Tongue (tissue), 1 donor: ENCODE measurements at regions not wholly inside any gene's neighbourhood (a gene's known extent, or its start where the extent isn't known, plus 50 kb on each side); places are given as distances from the start of the nearest gene placed in this dataset.

ENCODE experiments used
- DNase-seq: peaks from one replicate; pipeline ENCODE4 v3.0.0-alpha.2; 2015

- peak; percentile 72 for DNase-seq
Measured at GRCh38 chr17:55668312-55668920, 54.2 kb downstream of the TMEM100 start.

DNA sequence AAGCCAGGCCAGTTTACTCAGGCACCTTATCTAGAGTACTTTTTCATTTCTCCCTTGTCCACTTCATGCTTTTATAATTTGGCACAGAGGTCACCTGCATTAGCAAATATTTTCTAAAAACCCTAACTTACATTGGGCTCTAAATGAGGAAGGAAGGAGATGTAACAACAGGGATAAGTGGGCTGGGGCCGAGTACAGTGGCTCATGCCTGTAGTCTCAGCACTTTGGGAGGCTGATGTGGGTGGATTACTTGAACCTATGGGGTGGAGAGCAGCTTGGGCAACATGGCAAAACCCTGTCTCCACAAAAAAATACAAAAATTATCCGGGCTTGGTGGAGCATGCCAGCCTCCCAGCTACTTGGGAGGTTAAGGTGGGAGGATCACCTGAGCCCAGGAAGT is 55.9 kb downstream of the TMEM100 start:
- no peak for DNase-seq

DNA sequence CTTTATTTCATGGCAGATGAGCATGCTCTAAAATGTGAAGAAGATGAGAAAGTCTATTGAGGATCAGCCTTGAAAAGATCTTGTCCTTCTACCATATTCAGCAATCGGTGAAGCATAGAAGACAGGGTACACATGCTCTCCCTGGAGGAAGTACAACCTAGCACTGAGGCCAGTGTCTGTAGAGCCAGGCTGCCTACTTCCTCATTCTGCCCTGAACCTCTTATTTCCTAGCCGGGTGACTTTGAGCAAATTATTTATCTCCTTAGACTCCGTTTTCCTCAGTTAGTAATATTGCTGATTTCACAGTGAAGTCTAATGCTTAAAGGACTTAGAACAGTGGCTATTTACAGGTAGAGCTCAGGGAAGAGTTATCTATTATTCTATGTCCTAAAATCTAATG is 58.4 kb downstream of the TMEM100 start:
- DNase-seq: no peak

GRCh38 chr17:55663400-55663799 is 59.3 kb downstream of the TMEM100 start:
- DNase-seq: no peak

DNA sequence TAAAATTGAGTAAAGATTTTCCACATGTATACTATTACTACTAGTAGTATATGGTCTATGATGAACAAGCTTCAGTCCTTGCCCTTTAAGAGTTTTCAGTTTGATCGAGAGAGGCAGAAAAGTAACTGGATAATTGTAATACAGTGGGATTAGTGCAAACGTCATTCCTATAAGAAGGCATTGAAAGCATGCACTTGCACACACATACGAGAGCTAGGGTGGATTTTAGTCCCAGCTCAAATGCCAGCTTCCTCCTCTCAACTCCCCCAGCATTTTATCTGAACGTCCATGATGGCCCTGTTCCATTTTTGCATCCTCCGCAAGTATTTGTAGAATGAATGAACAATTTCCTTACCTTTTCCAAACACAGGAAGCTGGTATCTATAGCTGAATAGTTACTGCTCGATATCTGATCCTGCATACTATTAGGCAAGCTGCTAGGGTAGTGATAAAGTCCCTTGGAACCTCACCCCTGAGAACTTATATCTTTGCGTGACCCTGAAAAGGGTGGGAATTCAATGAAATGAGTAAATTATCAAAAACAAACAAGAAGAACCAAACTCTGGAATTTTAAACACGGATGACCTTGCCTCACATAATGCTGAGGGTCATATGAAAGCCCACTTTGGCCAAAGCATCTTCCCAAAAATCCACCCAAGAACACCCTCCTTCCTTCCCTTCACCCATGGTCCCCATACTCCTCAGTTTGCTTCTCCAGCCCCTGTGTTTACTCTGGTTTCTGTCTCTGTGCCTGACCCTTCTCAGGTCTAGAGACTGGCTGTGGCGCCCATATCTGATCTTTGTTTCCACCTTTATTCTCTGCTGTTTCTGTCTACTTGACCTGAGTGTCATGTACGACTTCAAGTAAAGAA is 60.5 kb downstream of the TMEM100 start:
- no peak for DNase-seq

- no peak for DNase-seq
Measured at GRCh38 chr17:55661256-55661758, 61.4 kb downstream of the TMEM100 start.

DNA sequence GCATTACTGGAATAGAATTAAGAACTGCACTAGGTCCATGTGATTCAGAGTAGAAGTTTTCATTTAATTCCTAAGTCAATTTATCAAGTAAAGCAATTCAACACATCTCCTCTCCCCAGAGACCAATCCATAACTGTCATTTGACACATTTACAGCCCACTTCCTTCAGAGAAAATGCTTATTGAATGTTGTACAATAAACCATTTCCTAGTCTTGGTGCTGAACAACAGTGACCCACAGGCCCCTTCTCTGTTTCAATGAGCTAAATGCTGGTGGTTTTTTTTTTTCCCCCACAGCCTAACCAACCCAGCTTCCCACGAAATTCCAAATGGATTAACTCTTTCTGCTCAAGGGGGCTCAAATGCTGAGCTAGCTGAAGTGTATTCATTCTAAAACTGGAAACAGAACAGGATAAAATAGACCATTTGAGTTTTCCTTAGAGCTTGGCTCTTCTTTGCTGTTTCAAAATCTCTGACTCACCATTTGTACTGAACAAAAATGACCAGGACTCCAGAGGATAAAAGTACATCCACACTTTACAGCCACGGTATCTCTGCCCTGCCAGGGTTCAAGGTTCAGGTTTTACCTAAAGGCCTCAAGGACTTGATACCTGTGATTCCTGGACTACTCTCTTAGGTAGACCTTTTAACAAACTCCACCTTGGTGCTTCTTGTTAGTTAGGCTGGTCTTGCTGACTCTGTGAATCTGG is 62.3 kb downstream of the TMEM100 start:
- no peak for DNase-seq

DNA sequence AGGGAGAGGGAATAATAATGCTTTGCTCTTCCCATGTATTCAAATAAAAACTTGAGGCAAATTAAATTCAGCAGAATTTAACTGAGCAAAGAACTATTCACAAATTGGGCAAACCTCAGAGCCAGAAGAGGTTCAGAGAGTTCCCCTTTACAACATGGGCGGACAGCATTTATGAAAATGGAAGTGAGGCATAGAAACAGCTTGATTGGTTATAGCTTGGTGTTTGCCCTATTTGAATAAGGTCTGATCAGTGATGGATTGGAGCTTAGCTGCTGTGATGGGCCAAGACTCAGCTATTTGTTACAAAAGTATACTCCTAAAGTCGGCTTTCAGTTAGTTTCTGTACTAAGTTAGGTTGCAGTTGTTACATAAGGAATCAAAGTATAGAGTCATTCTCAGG is 63.0 kb downstream of the TMEM100 start:
- DNase-seq: no peak

DNA sequence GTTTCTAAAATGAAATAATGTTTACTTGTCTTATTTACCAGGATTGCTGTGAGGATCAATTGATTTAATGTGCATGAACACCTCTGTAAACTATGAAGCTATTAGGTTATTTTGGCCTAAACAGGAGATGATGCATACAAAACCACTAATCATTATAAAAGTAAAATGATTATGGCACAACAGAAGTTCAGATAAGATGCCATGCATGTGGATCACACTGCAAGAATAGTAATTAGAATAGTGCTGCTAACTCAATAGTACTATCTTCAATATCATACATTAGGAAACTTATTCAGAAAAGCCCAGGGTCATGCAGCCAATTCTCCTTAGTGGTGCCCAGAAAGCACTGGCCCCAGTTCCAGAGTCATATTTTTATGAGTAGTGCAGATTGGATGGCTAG is 66.9 kb downstream of the TMEM100 start:
- DNase-seq: no peak

GRCh38 chr17:55654821-55655220 is 67.8 kb downstream of the TMEM100 start:
- no peak for DNase-seq

- DNase-seq: no peak
Measured at GRCh38 chr17:55654022-55654421, 68.6 kb downstream of the TMEM100 start.

GRCh38 chr17:55652825-55653224 is 69.8 kb downstream of the TMEM100 start:
- DNase-seq: no peak

DNA sequence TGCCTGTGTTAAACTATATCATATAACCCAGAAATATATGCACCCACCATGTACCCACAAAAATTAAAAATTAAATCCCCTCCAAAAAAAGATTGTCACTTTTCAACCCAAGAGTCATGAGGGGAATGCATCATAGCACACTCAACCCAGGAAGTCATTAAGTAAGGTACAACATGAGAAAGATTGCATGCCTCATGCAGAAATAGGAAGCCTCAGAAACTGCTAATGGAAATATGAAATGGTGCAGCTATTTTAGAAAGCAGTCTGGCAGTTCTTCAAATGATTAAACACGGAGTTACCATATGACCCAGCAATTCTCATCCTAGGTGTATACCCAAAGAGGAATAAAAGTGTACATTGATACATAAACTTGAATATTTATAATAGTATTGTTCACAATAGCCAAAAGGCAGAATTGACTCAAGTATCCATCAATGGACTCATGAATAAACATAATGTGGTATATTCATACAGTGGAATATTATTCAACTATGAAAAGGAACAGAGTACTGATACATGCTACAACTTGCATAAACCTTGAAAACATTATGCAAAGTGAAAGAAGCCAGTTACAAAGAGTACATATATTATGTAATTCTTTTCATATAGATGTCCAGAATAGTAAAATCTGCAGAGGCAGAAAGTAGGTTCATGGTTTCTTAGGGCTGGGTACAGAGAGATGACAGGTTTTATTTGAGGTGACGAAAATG is 70.4 kb downstream of the TMEM100 start:
- DNase-seq: no peak

DNA sequence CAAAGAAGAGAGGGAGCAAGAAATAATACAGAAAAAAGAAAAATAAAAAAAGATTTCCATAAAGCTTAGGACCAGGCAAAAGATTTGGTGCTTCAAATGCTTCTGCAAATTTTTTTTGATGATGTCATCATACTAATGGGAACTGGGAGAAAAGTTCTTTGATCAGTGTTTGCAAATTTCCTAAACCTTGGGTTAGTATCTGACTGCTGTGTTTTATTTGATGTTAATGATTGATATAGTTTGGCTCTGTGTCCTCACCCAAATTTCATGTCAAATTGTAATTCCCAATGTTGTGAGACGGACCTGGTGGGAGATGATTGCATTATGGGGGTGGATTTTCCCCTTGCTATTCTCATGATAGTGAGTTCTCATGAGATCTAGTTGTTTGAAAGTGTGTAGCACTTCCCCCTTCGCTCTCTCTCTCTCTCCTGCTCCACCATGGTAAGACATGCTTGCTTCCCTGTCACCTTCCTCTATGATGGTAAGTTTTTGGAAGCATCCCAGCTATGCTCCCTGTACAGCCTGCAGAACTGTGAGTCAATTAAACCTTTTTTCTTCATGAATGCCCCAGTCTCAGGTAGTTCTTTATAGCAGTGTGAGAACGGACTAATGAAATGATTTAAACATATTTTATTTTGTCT is 72.6 kb downstream of the TMEM100 start:
- DNase-seq: no peak

- no peak for DNase-seq
Measured at GRCh38 chr17:55648086-55648485, 74.6 kb downstream of the TMEM100 start.

- no peak for DNase-seq
Measured at GRCh38 chr17:55645361-55645760, 77.3 kb downstream of the TMEM100 start.

DNA sequence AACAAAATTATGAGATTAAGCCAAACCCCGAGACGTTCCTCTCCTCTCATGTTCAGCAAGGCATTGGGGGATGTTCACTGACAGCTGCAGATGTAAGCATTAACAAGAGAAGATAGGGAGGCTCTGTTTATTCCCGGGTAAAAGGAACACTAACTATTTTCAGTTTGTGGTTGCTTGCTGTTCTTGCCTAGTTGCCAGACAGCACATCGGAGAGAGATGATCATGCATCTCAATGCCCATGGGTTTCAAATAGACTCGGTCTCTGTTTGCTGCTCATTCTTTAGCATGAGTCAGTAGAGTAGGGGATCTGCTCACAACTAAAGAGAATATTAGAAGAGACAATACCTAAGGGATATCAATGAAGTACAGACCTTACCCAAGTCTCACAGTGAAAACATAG is 78.3 kb downstream of the TMEM100 start:
- no peak for DNase-seq

DNA sequence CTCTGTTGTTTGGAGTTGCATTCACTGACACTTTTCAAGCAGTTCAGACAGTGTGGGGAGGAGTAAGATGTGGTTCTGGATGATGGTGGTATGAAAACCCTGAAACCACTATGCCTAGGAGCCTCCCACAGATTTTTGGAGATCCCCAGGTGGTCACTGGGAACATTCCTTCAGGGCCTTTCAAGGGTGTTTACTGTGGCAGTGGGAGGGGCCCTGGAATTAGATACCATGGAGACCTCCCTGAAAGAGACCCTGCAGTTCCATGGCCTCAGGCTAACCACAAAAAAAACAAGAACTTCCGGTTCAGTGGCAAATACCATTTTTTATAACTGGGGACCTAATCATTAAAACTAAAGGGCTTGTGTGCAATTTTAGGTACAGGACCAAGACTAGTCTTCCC is 79.9 kb downstream of the TMEM100 start:
- DNase-seq: no peak

- DNase-seq: peak; percentile 84
Measured at GRCh38 chr17:55641676-55642081, 81.0 kb downstream of the TMEM100 start.

DNA sequence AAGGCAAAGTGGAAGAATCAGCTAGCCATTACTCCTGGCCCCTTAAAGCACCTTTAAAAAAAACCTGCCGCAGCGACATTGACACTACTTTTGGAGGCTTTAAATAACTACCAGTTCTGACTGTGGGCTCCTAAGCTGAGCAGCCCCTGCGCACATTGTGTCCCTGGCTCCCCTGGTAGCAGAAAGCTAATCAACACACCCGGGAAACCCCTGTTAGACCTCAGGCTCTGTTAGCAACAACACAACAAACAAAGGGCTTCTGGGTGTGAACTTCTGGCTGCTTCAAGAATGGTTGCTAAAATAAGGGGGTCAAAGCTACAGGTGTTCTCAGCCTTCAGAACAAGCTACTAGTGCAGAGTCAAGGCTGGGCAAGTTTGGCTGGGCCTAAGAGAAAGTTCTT is 83.6 kb downstream of the TMEM100 start:
- DNase-seq: no peak

DNA sequence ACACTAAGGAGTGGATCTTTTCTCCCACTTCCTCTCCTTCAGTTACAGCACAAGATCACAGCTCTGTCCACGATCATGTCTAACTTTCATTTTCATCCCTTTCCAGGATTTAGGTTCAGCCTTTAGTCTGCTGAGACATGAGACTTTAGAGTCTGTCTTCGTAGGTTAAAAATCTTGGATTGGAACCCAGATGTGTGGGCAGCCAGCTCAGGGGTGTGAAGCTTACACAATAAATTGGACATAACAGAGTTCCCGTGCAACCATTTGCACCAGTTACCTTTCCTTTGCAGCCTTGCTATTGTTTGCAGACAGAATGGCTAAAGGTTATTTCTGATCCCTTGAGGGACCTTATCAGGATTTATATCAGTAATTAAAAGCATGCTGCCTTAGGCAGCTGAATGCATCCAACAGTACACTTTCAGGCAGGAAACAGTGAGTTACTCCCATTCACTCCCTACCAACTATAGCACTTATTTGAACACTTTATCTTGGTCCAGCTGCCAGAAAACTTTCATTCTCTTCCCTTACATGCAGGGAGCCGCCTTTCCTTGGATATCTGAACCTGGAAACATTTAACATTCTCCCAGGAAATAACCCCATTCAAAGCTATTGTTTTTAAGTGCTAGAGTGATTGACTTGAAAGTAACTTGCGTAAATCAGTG is 87.3 kb downstream of the TMEM100 start:
- peak; percentile 28 for DNase-seq
